Esophagus muscularis mucosa (tissue), 4 donors: ENCODE measurements at regions not wholly inside any gene's neighbourhood (a gene's known extent, or its start where the extent isn't known, plus 50 kb on each side); places are given as distances from the start of the nearest gene placed in this dataset.
"Not testable (repeated sequence)": the region's sequence is repeated elsewhere in the genome, so short reads cannot be mapped to it uniquely, and the experiment has no call there.

Experiments
- EP300 ChIP-seq: sonication (generic); formaldehyde crosslinking; IDR thresholded peaks from one replicate; pipeline ENCODE4 v1.6.1; 2017; ENCODE audit warnings: antibody characterized with exemption
- POLR2A ChIP-seq: fragments of 450-650 bp; IDR thresholded peaks from one replicate; pipeline ENCODE4 v1.6.1; 2017; ENCODE audit warnings: antibody characterized with exemption, moderate library complexity, mild to moderate bottlenecking, low read depth
- TF ChIP-seq, protein P1 (sequence below), 3 experiments: fragments of 200-600 bp in 2 of 3; fragments of 450-650 bp in 1 of 3; sonication (generic) in 2 of 3; IDR thresholded peaks; one replicate each; pipeline ENCODE4 v1.5.1; 2017 to 2019; ENCODE audit warnings: antibody characterized with exemption in 3 of 3, mild to moderate bottlenecking in 2 of 3, moderate library complexity in 1 of 3

DNA sequence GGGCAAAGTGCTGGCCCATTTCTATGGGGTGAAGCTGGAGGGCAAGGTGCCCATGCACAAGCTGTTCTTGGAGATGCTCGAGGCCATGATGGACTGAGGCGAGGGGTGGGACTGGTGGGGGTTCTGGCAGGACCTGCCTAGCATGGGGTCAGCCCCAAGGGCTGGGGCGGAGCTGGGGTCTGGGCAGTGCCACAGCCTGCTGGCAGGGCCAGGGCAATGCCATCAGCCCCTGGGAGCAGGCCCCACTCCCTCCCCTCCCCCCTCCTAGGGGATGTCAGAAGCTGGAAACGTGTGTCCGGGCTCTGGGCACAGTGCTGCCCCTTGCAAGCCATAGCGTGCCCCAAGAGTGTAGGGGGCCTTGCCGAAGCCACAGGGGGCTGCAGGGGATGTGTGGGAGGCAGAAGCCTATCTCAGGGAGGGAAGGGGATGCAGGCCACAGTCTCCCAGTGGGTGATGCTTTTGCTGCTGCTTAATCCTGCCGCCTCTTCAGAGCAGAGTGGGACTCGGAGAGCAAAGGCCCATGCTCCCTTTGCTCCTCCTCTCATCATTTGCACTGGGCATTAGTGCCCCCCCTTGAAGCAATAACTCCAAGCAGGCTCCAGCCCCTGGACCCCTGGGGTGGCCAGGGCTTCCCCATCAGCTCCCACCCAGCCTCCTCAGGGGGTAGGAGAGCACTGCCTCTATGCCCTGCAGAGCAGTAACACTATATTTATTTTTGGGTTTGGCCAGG lies 85.2 kb downstream of the MRPL57 start:
- TF ChIP-seq POLR2A, EP300: not testable (repeated sequence)
- TF ChIP-seq, protein P1, sequence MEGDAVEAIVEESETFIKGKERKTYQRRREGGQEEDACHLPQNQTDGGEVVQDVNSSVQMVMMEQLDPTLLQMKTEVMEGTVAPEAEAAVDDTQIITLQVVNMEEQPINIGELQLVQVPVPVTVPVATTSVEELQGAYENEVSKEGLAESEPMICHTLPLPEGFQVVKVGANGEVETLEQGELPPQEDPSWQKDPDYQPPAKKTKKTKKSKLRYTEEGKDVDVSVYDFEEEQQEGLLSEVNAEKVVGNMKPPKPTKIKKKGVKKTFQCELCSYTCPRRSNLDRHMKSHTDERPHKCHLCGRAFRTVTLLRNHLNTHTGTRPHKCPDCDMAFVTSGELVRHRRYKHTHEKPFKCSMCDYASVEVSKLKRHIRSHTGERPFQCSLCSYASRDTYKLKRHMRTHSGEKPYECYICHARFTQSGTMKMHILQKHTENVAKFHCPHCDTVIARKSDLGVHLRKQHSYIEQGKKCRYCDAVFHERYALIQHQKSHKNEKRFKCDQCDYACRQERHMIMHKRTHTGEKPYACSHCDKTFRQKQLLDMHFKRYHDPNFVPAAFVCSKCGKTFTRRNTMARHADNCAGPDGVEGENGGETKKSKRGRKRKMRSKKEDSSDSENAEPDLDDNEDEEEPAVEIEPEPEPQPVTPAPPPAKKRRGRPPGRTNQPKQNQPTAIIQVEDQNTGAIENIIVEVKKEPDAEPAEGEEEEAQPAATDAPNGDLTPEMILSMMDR (IDR thresholded peaks at IDR 0.05), result not testable (repeated sequence)
